GM18498 (cell line): ENCODE measurements at regions not wholly inside any gene's neighbourhood (a gene's known extent, or its start where the extent isn't known, plus 50 kb on each side); places are given as distances from the start of the nearest gene placed in this dataset.
"Not testable (repeated sequence)": the region's sequence is repeated elsewhere in the genome, so short reads cannot be mapped to it uniquely, and the experiment has no call there.

Source experiments
- ATAC-seq: cut with Tn5 transposase; IDR thresholded peaks from one replicate; pipeline ENCODE4 v1.9.1; 2021; ENCODE audit warnings: mild to moderate bottlenecking, moderate library complexity; ENCODE audit not compliant: unreplicated experiment

GRCh38 chr18:56284319-56284718 lies 354.1 kb downstream of the TXNL1 start:
- ATAC-seq = no peak

- no peak for ATAC-seq
Observed at GRCh38 chr18:56283316-56283715, 355.1 kb downstream of the TXNL1 start.

- ATAC-seq = no peak
Observed at GRCh38 chr18:56282234-56283104, 355.9 kb downstream of the TXNL1 start.

GRCh38 chr18:56279816-56280215 lies 358.6 kb downstream of the TXNL1 start:
- not testable (repeated sequence) for ATAC-seq

DNA sequence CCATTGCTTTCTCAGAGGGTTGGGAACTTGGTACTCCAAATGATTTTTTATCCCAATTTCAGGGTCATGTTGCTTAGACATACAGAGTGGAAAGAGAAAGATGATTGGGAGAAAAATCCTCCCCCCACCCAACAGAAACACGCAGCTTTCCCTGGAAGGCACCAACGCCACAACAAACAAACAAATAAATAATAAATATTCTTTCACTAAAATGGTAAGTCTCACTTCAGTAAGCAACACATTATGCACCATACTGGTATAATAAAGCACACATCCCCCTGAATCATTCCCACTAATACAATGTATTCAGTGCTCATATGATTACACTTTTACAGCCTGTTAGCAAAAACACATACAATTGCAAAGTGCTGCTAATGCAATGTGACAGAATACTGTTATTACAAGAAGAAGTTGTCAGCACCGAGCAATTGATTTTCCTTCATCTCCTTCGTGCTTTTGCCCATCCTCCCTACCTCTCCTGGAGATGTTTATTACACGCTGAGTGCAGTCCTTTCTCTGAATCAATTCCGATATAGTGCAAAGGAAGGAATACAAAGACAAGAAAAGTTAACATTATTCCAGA lies 359.9 kb downstream of the TXNL1 start:
- no peak for ATAC-seq

DNA sequence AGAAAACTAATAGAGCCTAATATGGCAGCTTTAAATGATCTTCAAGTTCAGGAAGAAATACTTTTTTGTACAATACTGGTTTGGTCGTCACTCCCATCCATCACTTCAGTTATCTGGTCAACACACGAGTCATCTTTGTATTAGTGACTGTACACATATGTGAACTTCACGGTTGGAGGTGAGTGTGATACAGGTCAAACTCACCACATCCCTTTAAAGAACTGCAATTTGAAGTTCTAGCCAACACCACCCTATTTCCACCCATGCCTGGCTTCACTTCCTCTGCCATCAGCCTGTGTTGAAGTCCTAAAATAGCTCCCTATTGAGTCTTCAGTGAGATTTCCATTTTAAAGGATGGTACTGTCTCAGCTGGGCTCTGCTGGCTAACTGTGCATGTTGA lies 361.9 kb downstream of the TXNL1 start:
- ATAC-seq = no peak

DNA sequence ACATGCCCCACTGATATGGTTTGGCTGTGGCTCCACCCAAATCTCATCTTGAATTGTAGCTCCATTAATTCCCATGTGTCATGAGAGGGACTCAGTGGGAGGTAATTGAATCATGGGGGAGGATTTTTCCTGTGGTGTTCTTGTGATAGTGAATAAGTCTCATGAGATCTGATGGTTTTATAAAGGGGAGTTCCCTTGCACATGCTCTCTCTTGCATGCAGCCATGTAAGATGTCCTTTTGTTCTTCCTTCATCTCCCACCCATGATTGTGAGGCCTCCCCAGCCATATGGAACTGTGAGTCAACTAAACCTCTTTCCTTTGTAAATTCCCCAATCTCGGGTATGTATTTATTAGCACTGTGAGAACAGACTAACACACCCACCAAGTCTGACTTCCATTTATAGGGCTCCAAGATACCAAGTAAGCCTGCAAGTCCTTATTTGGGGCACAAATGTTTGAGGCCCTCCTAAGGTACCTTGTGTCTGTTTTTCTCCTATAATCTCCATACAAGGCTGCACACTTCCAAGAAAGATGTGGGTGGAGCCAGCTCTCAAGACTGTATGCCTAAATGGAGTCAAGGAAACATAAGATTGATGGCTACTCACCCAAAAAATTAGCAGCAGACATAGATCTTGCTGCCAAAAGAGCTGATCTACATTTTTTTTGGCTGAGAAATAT lies 364.7 kb downstream of the TXNL1 start:
- ATAC-seq = no peak

- no peak for ATAC-seq
Observed at GRCh38 chr18:56270671-56271250, 367.6 kb downstream of the TXNL1 start.

- ATAC-seq = no peak
Observed at GRCh38 chr18:56269958-56270357, 368.4 kb downstream of the TXNL1 start.

DNA sequence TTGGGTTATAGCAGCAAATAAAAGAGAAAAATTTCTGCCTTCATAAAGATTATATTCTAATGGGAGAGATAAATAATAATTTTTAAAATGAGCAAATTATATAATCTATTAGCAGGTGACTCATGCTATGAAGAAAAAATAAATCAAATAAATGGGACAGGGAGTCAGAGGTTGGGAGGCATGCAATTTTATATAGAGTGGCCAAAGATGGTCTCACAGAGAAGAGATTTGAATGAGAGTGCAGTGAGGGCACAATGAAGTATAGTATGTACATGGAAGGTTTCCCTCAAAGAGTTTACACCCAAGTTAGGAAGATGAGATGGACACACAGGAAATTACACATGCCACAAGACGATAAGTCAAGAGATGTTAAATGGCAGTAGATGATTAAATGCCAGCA lies 369.4 kb downstream of the TXNL1 start:
- ATAC-seq = no peak

GRCh38 chr18:56267334-56267733 lies 371.1 kb downstream of the TXNL1 start:
- no peak for ATAC-seq

DNA sequence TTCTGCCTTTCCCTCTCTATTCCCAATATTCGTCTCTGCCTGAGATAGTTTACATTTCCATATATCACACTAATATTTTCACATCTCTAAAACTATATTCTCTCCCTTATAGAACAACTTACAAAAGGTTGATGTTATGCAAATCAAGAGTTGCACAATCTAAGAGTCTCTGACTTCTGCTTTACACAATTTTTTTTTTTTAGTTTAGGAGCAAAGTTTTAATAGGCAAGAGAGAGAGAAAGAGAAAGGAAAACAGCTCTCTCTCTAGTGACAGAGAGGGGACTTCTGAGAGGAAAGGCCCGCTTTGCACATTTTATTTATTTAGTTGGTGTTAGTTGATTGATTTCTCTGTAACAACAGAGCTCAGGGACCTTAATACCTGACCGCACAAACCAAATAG lies 380.2 kb downstream of the TXNL1 start:
- ATAC-seq = peak; percentile 44

- peak; percentile 65 for ATAC-seq
Observed at GRCh38 chr18:56257205-56257604, 381.2 kb downstream of the TXNL1 start.

- ATAC-seq = no peak
Observed at GRCh38 chr18:56256659-56257058, 381.7 kb downstream of the TXNL1 start.

- ATAC-seq = no peak
Observed at GRCh38 chr18:56255381-56255780, 383.0 kb downstream of the TXNL1 start.

DNA sequence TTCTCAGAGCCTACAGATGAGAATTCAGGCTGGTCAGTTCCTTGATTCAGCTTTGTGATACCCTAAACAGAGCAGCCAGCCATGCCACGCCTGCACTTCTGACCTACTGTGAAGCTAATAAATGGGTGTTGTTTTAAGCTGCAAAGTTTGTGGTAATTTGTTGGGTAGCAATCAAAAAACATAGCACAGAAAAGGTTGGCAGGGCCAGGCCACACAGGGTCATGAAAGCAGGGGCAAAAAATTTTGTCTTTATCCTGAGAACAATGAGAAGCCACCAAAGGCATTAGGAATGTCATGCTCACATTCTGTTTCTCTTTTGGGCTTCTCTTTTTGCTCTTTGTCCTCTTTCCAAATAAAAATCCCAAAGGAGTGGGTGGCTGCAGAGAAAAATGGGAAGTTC lies 385.9 kb downstream of the TXNL1 start:
- no peak for ATAC-seq

- ATAC-seq = peak; percentile 99
Observed at GRCh38 chr18:56248610-56249235, 389.7 kb downstream of the TXNL1 start.

DNA sequence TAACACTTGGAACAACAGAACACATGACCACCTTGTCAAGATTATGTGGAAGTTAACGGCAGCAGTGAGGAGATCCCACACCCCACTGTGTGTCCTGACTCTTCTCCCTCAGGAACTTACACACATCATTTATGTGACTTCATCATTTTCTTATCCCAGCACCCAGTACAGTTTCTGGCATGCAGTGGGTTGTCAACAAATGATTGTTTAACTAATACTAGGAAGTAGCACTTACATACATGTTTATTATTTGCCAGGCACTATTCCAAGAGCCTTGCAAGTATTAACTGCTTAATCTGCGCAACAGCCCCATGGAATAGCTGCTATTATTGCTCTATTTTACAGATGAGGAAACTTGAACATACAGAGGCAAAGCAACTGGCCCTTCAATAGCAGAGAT lies 391.5 kb downstream of the TXNL1 start:
- no peak for ATAC-seq

- no peak for ATAC-seq
Observed at GRCh38 chr18:56245866-56246580, 392.4 kb downstream of the TXNL1 start.

DNA sequence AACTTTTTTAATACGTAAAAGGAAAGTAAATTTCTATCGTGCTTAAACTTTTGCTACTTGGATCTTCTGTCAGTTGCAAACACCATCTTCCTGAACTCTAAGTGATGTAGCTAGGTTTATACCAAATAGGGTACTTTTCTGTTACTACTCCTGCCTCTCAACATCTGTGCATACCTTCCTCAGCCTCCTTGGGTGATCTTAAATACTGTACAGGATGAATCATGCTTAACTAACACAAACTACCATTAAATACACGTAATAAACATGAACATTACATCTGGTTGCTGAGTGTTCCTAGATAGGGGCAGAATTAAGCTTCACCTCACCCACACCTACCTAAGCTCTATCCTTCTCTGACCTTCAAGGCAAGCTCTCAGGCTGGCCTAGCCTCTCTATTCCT lies 398.0 kb downstream of the TXNL1 start:
- ATAC-seq = no peak
